ENCODE measurements at regions not wholly inside any gene's neighbourhood (a gene's known extent, or its start where the extent isn't known, plus 50 kb on each side); places are given as distances from the start of the nearest gene placed in this dataset.
"Not testable (repeated sequence)": the region's sequence is repeated elsewhere in the genome, so short reads cannot be mapped to it uniquely, and the experiment has no call there.

DNA sequence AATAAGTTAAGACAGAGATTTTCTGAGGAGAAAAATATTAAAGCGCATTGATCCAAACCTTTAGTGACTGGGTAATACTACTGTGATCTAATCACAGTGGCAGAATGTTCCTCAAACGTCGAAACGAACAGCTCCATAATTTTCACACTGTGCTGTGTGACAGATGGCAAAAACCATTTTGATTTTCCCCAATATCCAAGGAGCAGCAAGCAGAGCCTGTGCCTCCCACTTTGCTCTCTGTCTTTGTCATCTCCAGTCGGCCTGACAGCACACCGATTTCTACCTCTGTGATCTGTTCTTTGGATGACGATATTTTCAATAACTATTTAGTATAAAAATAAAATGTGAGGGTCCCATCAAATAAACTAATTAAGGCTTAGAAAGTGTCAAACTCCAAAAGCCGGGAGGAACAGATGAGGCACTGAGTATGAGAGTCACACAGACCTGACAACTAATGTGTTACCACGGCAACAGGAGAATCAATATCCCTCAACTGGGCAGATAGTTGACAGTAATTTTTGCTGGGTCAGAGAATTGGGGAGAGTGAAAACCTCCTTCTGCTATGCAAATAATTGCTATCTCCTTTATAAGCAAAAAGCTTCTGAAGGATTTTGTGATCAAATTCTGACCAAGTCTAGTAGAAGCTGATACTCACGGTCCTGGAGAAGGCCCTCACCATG, 489.1 kb upstream of the CFAP20DC start:
- FAIRE-seq = no peak

DNA sequence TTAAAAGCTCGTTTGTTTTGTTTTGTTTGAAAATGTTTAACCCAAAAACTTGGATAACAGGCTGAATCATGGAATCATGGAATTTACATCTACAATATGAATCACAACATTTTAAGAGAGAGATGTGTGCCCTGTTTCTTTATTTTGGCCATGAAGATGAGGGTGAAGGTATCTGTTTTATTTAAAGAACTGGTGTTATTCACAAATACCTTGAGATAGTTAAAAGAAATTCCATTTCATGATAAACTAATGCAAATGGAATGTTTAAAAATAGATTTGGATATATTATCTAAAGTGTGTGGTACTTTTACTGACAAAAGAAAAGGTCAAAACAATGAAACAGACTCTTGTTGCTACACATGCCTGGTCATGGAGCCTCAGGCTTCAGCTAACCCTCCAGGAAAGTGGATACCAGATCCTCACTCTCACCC, 486.0 kb upstream of the CFAP20DC start:
- FAIRE-seq = no peak

DNA sequence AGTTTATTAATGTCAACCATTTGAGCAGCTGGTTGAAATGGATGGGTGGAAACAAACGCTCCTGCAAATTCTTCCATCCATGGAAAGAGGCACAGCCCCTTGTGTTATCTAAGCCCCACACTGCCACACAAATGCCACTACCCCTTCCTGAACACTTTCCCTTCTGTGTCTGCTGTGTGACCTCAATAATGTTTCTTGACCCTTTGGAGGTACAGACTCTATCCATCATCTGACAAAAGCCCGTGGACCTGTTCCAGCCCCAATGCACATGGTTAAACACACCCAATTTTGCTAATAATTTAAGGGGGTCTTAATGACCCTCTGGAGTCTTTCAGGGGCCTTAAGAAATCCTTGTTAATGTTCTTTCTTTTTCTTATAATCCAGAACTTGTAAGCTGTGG, 482.2 kb upstream of the CFAP20DC start:
- FAIRE-seq = no peak

DNA sequence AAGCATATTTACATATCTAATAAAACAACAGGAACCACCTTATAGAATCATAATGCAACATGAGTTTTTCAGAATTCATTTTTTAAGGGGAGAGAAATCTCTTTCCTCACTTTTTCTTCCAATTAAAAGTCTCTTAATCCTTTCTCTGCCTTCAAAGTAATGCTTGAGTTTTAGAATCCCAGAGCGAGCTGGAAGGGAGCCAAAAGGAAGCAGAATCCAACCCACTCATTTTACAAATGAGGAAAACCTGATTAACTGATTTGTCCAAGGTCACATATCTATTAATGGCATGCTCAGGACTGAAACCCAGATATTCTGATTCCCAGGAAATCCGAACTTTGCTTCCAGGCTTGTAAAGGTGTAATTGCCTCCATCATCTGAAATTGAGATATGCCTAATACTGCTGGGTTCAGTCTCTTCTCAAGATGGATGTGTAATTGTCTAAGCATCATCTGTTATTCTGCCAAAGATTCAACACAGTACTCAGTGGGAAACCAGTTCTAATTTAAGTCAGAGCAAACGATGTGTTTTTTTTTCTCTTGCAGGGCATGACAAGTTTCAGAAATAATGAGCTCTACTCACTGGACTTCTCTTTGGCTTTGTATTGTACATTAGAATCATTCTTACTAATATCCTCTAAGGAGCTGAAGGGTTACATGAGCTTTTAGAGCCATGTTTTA, 481.4 kb upstream of the CFAP20DC start:
- no peak for FAIRE-seq

DNA sequence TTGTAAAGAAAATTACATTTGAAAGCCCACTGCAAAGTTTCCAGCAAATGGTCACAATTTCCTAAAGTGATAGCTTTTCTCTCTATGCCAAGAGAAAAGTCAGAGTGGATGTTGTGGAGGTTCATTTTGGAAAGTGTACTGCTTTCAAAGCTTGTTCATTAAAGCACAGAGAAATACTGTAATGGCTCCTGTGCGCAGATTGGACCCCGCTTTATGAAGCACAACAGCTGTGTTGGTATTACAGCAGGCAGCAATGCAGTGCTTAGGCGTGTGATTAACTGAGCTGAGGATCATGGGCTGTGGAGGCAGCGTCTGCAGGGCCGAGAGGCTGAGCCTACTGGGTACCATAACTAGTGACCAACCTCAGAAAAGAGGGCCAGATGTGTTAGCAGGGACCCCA, 478.4 kb upstream of the CFAP20DC start:
- FAIRE-seq = no peak

DNA sequence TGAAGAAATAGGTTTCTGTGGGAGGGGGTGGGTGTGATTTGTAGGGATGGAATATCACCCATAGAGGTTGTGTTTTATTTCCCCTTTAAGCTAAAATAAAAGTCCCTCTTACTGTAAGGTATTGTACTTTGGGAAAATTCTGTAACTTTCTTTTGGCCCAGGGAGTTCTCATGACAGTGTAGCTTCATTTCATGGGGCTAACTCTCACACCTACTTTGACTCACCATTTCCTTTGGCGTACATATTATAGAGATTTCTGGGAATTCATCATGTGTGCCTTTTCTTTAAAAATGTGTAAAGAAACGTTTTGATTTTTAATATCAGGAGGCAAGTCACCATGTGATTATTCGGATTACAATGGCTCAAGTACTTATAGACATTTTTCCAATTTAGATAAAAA, 477.7 kb upstream of the CFAP20DC start:
- no peak for FAIRE-seq

DNA sequence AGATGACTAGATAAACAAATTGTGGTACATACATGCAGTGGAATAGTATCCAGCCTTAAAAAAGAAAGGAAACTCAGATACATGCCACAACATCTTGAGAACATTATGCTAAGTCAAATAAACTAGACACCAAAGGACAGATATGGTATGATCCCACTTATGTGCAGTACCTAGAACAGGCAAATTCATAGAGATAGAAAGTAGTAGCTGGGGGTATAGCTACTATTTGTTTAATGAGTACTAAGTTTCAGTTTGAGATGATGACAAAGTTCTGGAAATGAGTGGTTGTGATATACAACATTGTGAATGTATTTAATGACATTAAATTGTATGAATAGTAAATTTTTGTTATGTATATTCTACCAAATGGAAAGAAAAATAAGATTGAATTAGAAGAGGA, 477.2 kb upstream of the CFAP20DC start:
- no peak for FAIRE-seq

DNA sequence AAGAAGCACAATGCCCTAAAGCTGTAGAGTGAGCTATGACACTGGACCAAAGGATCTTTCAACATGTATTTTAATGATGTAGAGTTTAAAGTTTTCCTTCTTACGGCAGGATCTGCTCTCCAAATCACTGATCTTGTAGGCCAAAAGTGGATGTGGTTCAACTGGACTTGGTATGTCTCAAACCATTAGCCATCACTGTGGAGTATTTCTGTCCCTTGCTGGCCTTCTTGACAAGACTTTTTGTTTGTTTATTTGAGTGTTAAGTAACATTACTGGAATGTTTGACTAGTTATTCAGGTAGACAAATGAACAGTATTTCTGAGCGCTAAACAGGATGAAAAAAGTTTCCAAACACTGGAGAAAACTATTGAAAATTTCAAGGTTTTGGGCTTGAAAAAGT, 472.7 kb upstream of the CFAP20DC start:
- FAIRE-seq = no peak

DNA sequence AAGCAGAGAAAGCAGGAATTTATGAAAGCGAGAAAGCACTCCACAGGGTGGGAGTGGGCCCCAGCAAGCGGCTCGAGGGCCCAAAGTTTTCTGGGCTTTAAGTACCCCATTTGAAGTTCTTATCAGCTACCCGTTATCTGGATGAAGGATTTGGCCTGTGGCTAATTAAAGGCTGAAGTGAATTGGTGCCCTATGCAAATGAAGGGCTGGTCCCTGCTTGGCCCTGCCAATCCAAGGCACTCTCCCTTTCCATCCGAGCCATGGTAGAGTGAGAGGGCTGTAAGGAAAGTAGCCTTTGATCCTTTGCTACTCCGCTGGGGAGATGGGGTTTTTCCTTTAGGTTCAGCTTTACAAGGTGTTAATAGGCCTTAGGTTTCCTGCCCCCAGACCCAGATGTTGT, 469.3 kb upstream of the CFAP20DC start:
- FAIRE-seq = no peak

DNA sequence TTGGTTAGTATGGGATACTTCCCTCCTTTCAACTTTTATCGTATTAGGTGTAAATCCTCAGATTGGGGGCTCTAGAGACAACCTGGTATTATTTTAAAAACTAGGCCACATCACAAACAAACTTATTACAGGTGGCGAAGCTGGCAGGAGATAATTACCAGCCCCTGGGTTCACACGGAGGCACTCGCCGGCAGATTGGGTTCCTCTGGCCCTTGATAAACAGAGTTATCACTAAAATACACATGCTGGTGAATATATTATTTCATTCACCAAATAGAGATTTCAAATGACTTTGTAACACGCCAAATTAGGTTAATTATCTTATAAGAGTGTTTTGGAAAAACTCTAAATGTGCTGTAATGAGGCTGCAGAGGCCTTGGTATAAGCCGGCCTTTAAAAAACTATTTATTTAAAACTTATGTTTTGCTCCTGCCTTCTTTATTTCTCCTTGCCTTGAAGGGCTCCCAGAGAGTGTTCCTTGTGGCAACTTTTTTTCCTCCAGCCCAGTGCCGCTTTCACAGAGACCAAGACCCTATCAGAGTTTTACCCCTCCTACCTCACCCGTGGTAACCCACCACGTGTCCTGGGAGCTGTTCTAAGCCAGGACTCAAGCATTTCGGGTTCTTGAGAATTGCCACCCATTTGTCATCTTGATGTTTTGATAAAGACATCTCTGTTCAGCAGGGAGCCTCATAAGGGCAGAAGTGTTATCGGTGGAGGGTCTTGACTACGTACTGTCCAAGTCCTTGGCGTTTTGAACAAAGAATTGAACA, 468.6 kb upstream of the CFAP20DC start:
- no peak for FAIRE-seq

DNA sequence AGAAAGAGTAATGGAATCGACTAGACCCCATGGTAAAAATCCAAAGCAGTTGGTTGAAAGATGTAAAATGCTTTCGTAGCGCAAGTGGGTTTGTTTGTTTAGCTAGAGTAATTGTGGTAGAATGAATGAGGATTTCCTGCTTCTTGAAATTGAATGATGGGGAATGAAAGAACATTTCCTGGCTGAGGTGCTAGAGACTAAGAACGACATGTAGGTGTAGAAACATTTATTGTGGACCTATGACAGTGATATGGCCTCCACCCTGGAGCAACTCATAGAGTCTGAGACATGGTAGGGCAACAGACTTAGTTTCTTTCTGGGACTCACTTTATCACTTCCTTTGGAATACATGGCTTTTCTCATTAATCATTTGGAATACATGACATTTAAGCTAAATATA, 467.6 kb upstream of the CFAP20DC start:
- no peak for FAIRE-seq

DNA sequence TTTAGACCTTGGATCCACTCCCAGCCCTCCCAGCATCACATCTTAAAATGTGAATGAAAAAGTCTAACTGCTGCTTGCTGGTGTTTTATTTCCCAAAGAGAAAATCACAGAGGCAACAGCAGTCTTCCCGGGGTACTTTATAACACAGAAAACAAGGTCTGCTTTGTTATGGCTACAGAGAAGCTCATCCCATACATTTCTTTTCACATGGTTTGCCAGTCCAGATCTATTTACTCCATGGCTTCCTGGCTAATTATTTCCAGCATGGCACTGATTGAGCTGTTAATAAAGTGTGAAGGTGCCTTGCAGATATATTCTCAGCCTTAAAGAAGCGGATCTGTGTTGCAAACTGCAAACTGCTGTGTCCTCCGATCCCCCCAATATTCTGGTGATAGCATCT, 466.1 kb upstream of the CFAP20DC start:
- FAIRE-seq = no peak

DNA sequence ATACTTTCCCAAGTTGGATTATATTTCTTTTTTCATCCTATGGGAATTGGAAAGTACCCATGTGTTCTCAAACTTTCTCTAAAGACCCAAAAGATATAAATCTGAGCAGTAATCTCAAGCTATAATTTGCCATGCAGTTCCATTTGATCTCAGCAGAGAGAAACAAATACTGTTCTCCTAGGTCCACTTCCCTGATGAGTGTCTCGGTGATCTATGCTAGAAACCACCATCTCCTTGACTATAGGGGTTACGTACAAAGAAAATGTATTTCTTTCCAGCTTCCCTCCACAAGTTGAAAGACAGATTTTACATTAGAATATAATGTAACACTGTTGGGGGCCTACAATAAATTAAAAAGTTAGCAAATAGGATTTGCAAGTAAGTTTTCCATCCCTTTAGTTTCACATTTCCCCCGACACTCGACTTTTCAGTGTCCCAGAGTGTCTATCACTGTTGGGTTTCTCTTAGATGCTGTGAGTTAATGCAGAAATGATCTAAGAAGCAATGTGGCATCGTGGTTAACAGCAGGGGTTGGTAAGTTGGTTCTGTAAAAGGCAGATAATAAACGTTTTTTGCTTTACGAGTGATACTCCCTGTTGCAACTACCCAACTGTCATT, 465.1 kb upstream of the CFAP20DC start:
- FAIRE-seq = no peak

DNA sequence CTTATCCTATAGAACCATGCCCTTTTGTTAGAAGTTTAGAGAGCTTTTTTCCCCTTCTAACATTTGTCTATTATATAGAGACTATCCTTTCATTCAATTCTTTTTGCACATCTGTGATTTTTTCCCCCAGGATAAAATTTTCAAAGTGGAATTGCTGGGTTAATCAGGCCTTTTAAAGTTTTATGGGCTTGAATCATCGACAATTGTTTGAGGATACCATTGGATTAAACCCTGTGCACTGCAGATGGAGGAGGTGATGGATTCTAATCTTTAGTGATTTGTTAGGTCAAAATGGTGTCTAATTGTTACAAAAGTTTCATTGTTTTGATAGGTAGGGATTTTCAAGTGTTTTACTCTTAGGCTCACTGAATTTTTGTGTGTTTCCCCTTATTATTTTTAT, 463.7 kb upstream of the CFAP20DC start:
- FAIRE-seq = no peak

DNA sequence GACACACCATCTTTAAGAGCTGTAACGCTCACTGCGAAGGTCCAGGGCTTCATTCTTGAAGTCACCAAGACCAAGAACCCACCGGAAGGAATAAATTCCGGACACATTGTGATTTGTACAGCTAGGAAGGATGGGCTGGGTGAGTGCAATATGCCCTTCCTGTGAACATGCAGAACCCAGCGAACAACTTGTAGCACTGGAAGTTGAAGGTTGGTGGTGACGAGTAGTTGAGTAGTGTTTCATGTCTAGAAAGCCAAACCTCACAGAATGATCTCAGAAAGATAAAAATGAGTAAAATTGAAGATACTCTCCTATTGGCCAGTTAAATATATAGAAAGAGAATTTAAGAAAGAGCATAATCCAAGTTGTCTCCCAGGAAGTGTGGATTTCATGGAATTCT, 462.2 kb upstream of the CFAP20DC start:
- no peak for FAIRE-seq

DNA sequence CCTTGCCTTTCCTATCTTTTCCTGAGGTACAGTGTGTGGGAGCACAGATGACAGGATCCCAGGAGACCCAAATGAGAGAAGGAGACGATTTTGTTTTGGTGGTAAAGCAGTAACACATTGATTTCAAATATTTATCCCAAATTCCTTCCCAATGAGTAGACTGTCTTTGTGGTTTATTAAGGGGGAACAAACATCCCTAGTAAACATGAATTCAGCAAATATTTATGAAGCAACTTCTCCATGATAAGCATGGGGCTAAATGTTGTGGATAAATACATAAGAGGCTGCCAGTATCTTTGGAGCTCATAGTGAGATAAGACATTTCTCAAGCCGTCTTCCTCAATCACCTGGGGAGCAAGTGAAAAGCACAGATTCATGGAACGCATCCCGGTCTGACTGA, 460.8 kb upstream of the CFAP20DC start:
- FAIRE-seq = no peak

DNA sequence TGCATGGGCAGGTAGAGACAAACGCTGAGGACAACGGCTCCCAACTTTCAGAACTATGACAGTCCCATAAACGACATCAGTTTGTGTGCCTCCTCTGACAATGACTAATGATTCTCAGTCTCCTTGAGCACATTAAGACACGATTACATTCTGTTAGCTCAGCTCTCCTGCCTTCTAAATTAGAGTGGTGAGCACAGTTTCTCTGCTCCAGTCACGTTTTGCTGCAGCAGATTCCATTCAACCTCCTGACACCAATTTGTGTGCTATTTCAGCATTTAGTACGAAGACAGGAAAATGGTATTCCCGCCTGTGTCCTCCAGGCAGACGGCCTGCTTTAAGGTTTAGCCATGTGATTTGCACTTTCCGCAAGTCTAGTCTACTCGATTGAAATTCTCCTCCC, 458.4 kb upstream of the CFAP20DC start:
- no peak for FAIRE-seq

DNA sequence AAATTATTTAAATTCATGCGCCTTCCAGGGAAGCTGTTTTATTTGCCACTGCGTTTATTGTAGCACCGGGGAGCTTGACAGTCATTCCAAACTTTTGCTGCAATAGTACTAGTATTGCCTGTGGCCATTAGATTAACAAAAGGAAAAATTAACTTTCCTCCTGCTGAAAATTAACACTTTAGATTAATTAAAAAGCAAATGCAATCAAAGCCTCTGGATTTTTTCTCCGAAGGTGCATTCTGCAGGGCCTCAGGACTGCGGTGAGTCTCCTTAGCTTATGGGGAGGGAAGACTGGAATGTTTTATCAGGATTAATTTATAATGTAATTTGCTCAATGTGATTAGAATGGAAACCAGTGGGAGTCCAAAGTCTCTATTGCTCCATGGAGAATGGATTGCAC, 456.4 kb upstream of the CFAP20DC start:
- FAIRE-seq = no peak

DNA sequence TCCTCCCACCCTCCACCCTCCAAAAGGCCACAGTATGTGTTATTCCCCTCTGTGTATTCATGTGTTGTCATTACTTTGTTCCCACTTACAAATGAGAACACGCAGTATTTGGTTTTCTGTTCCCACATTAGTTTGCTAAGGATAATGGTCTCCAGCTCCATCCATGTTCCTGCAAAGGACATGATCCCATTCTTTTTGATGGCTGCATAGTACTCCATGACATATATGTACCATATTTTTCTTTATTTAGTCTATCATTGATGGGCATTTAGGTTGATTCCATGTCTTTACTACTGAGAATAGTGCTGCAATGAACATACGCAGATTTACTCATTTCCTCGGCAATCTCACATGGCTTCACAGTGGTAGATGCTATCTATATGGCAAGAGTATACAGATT, 453.6 kb upstream of the CFAP20DC start:
- FAIRE-seq = no peak

DNA sequence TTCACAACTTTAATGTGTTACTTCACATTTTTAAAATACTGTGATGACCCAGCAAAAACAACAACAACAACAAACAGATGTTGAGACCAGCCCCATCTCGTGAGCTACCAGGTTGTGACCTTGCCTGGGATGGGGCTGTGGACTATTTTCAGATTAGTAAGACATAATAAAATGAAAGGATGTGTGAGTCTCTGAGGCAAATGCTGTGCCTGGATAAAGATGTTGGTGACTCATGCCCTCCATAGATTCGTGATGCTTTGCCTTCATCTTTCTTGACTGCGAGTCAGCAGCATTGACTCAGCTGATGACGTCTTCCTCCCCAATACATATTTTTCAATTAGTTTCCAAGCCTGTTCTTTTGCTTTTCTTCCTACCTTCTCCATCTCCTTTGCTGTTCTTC, 453.0 kb upstream of the CFAP20DC start:
- FAIRE-seq = no peak

DNA sequence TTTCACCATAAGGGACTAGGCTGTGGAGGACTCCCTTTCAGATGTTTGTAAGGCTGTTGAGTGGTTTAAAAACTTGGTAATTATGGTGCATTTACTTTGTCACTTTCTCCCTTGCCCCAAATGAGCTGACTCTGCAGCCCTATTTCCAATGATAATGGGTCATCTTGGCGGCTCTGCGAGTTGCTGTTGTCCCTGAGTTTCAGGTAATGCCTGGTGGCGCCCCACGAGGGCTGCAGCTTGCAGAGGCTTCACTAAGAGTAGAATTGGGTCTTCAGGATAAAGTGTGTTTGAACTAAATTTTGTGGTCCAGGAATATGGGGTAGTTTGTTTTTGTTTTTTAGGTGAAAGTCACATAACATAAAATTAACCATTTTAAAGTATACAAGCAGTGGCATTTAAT, 450.1 kb upstream of the CFAP20DC start:
- no peak for FAIRE-seq

DNA sequence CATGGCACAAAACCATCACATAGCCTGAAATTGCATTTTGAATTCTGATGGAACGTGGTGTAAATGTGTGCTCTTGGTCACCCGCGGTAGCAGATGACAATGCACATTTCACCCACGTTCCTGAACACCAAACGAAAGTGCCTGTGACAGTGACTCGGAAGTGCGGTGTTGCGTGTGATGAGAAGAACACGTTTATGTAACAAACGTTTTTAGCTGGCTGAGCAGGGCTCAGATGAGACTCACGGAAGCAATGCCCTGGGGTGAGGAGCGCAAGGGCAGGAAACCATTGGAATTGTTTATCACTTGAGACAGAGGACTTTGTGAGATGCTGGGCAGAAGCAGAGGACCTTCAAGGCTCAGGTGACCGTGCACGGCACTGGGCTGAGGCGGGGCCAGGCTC, 449.2 kb upstream of the CFAP20DC start:
- FAIRE-seq = no peak

DNA sequence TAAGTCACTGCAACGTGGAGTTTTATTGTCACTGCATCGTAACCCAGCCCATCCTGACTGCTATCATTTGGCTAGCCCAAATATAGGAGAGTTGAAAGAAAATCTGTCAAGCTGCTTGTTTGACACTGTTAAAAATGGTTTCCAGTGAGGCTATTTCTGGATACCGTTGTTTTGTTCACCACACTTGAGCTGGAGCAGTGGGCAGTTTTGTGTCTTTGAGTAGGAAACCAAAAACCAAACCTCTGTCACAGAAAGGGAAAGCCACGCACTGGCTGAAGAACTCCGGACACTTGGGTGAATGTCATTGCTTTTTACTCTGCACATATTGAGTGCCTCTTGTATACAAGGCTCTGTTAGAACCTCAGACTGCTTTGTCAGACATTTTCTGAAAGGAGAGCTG, 446.4 kb upstream of the CFAP20DC start:
- FAIRE-seq = no peak

DNA sequence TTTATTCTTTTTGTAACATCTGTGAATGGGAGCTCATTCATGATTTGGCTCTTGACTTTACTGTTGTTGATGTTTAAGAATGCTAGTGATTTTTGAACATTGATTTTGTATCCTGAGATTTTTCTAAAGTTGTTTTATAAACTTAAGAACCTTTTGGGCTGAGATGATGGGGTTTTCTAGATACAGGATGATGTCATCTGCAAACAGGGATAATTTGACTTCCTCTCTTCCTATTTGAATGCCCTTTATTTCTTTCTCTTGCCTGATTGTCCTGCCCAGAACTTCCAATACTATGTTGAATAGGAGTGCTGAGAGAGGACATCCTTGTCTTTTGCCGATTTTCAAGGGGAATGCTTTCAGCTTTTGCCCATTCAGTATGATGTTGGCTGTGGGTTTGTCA, 445.1 kb upstream of the CFAP20DC start:
- not testable (repeated sequence) for FAIRE-seq

Measured in TTC549 (cell line).